LNCAP (cell line): ENCODE measurements at regions not wholly inside any gene's neighbourhood (a gene's known extent, or its start where the extent isn't known, plus 50 kb on each side); places are given as distances from the start of the nearest gene placed in this dataset.

Experiments used
- TF ChIP-seq, protein P1 (sequence below): fragments of 450-650 bp; IDR thresholded peaks from 2 replicates; pipeline ENCODE4 v1.5.1; 2017; ENCODE audit warnings: mild to moderate bottlenecking

DNA sequence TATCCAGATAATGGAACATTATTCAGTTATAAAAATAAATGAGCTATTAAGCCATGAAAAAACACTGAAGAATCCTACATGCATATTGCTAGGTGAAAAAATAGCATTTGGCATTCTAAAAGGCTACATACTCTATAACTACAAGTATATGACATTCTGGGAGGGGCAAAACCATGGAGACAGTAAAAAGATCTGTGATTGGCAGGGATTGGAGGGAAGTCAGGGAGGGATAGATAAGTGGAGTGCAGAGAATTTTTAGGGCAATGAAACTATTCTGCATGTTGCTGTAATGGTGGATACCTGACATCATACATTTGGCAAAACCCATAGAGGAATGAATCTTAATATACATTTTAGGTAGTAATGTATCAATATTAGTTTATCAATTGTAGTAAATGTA is 63.1 kb upstream of the SLC38A2 start:
- TF ChIP-seq, protein P1, sequence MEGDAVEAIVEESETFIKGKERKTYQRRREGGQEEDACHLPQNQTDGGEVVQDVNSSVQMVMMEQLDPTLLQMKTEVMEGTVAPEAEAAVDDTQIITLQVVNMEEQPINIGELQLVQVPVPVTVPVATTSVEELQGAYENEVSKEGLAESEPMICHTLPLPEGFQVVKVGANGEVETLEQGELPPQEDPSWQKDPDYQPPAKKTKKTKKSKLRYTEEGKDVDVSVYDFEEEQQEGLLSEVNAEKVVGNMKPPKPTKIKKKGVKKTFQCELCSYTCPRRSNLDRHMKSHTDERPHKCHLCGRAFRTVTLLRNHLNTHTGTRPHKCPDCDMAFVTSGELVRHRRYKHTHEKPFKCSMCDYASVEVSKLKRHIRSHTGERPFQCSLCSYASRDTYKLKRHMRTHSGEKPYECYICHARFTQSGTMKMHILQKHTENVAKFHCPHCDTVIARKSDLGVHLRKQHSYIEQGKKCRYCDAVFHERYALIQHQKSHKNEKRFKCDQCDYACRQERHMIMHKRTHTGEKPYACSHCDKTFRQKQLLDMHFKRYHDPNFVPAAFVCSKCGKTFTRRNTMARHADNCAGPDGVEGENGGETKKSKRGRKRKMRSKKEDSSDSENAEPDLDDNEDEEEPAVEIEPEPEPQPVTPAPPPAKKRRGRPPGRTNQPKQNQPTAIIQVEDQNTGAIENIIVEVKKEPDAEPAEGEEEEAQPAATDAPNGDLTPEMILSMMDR: no peak

- TF ChIP-seq, protein P1: no peak
Observed at GRCh38 chr12:46435029-46435428, 62.5 kb upstream of the SLC38A2 start.

DNA sequence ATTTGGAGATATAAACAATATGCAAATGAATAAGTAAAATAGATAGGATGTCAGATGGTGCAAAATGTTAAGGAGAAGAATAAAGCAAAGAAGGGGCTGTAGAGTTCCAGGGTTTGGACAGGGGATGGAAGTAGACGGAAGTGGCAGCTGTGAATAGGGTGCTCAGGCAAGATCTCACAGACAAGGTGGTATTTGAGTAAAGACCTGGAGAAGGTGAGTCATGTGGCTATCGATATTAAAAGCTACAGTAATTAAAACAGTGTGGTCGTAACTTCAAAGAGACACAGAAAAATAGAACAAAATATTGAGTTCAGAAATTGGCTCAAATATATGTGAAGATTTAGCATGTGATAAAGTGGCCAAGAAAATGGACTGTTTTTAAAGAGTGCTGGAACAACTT is 61.3 kb upstream of the SLC38A2 start:
- TF ChIP-seq, protein P1: no peak

GRCh38 chr12:46432325-46432724 is 59.8 kb upstream of the SLC38A2 start:
- TF ChIP-seq, protein P1: no peak

DNA sequence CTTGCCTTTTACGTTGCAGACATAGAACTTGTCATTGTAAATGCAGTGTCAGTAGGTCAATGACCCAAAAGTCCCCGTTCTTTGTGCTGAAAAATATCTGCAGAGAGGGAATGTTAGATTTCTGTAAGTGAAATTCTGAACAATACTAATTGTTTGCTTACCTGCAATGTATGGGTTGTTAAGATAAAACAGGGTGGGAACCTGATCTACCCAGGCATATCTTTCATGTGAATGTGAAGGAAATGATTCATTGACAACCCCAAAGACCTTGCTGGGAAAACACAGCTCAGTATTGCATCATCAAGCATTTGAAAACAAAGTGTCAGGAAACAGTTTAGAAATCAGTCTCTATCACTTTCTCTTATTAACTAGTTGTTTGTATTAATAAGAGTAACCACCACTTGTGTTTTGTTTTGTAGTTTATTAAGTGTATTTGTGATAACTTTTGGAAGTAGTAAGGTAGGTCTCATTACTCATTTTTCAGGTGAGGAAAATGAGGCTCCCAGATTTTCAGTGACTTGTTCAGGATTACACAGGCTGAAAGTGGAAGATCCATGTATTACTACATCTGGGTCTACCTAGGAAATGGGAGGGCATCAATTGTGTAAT is 57.9 kb upstream of the SLC38A2 start:
- TF ChIP-seq, protein P1: no peak
